Osteocyte (in vitro differentiated cells): ENCODE measurements at regions not wholly inside any gene's neighbourhood (a gene's known extent, or its start where the extent isn't known, plus 50 kb on each side); places are given as distances from the start of the nearest gene placed in this dataset.

ENCODE experiments used
- DNase-seq: peaks from one replicate; pipeline ENCODE4 v3.0.0; 2021; ENCODE audit warnings: mixed read lengths; ENCODE audit not compliant: unreplicated experiment; ENCODE audit errors: extremely low spot score
- H3K27ac Mint-ChIP-seq: one replicate; pipeline ENCODE4 v1.8.0; 2021; ENCODE audit warnings: mild to moderate bottlenecking, mixed read lengths; ENCODE audit not compliant: unreplicated experiment
- H3K27me3 Mint-ChIP-seq: one replicate; pipeline ENCODE4 v1.8.0; 2021; ENCODE audit warnings: mixed read lengths; ENCODE audit not compliant: unreplicated experiment
- H3K36me3 Mint-ChIP-seq: one replicate; pipeline ENCODE4 v1.8.0; 2021; ENCODE audit warnings: mixed read lengths; ENCODE audit not compliant: unreplicated experiment
- H3K4me1 Mint-ChIP-seq: one replicate; pipeline ENCODE4 v1.8.0; 2021; ENCODE audit warnings: mixed read lengths; ENCODE audit not compliant: unreplicated experiment
- H3K4me3 Mint-ChIP-seq: one replicate; pipeline ENCODE4 v1.8.0; 2021; ENCODE audit warnings: mild to moderate bottlenecking, moderate library complexity, mixed read lengths; ENCODE audit not compliant: unreplicated experiment
- H3K9me3 Mint-ChIP-seq: one replicate; pipeline ENCODE4 v1.8.0; 2021; ENCODE audit warnings: mixed read lengths; ENCODE audit not compliant: unreplicated experiment
- TF ChIP-seq, protein P1 (sequence below): fragments of 200-600 bp; sonication (generic); IDR thresholded peaks from 2 replicates; pipeline ENCODE4 v1.5.0; 2021; ENCODE audit warnings: antibody characterized with exemption, mild to moderate bottlenecking, moderate library complexity

DNA sequence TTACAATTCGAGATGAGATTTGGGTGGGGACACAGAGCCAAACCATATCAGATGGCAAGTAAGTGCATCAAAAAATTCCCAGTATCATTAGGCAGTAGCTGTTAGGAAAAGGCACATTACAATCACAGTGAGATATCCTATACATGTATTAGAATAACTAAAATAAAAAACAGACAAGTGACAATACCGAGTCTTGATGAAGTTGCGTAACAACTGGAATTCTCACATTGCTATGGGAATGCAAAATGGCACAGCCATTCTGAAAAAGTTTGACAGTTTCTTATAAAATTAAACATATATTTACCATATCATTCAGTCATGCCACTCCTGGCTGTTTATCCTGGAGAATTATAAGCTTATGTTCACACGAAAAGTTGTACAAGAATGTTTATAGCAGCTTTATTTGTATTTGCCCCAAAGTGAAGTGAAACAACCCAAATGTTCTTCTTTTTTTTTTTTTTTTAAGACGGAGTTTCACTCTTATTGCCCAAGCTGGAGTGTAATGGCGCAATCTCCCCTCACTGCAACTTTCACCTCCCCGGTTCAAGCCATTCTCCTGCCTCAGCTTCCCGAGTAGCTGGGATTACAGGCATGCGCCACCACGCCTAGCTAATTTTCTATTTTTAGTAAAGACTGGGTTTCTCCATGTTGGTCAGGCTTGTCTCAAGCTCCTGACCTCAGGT lies 93.1 kb upstream of the TLE1 start:
- Mint-ChIP-seq H3K36me3 (no peaks in the 10 kb centered on the region), H3K4me3 (no peak overlapping the region), H3K9me3 (no peaks in the 10 kb centered on the region), H3K4me1 (no peaks in the 10 kb centered on the region), H3K27ac (no peak overlapping the region), H3K27me3 (no peaks in the 10 kb centered on the region)
- TF ChIP-seq, protein P1, sequence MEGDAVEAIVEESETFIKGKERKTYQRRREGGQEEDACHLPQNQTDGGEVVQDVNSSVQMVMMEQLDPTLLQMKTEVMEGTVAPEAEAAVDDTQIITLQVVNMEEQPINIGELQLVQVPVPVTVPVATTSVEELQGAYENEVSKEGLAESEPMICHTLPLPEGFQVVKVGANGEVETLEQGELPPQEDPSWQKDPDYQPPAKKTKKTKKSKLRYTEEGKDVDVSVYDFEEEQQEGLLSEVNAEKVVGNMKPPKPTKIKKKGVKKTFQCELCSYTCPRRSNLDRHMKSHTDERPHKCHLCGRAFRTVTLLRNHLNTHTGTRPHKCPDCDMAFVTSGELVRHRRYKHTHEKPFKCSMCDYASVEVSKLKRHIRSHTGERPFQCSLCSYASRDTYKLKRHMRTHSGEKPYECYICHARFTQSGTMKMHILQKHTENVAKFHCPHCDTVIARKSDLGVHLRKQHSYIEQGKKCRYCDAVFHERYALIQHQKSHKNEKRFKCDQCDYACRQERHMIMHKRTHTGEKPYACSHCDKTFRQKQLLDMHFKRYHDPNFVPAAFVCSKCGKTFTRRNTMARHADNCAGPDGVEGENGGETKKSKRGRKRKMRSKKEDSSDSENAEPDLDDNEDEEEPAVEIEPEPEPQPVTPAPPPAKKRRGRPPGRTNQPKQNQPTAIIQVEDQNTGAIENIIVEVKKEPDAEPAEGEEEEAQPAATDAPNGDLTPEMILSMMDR: no peak
- no peak for DNase-seq

DNA sequence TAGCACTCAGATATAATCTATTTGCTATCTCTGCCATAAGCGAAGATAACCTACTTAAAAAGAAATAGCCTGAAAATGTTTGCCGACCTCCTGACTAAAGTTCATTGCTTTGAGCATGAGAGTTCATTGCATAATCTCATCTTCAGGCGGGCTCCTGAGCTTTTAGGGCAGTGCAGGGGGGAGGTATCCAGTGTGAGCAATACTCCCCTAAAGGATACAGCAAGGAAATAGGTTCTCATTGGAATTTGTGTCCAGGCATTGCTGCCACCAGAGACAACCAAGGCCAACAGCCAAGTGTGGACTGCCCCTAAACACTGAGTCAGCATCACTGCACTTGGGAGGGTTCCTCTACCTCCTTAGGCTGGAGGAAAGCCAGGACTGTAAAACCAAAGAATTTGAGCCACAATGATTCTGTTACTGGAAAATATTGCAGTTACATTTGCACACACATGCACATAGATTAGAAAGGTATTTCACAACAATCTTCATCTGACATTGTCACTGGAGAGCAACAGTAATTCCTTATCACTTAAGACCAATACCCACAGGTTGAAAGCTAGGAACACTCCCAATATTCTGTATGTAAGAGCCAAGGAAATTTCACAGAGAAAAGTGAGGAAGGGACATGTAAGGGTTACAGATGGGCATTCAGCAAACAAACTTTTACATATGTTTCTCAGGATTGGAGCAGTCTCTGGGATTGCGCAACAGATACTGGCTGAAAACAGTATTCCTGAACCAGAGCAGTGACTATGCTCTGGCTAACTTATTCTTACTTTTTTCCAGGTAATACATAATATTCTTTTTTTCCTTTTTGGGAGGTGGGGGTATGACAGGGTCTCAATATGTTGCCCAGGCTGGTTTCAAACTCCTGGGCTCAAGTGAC lies 98.6 kb upstream of the TLE1 start:
- TF ChIP-seq, protein P1: peak; percentile 13
- no peak for DNase-seq
- H3K9me3 Mint-ChIP-seq: no peaks in the 10 kb centered on the region
- peaks cover 14% of the 10 kb centered on the region for H3K4me1 Mint-ChIP-seq
- peak overlapping the region; percentile 52 for H3K27ac Mint-ChIP-seq
- no peak overlapping the region for H3K4me3 Mint-ChIP-seq
- H3K36me3 Mint-ChIP-seq: no peaks in the 10 kb centered on the region
- no peaks in the 10 kb centered on the region for H3K27me3 Mint-ChIP-seq

DNA sequence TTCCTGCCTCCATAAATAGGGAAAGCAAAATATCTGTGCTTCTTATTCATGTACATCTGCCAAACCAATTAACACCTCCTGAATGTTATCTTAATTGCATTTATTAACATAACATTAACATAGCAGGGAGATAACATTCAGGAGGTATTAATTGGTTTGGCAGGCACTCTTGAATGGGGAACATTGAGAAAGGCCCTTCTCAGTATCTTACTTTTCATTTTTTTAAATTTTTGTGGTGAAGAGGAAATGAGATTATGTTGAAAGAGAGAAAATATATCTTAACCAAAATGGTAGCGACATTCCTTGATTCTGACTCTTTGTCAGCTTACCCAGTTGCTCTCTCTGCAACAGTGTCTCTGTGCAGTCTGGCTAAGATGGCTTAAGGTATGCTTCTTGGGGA lies 100.4 kb upstream of the TLE1 start:
- no peak for DNase-seq
- H3K9me3 Mint-ChIP-seq: no peaks in the 10 kb centered on the region
- no peak overlapping the region for H3K4me3 Mint-ChIP-seq
- H3K36me3 Mint-ChIP-seq: no peaks in the 10 kb centered on the region
- TF ChIP-seq, protein P1: no peak
- H3K27ac Mint-ChIP-seq: no peak overlapping the region
- H3K27me3 Mint-ChIP-seq: no peaks in the 10 kb centered on the region
- H3K4me1 Mint-ChIP-seq: peaks cover 14% of the 10 kb centered on the region

DNA sequence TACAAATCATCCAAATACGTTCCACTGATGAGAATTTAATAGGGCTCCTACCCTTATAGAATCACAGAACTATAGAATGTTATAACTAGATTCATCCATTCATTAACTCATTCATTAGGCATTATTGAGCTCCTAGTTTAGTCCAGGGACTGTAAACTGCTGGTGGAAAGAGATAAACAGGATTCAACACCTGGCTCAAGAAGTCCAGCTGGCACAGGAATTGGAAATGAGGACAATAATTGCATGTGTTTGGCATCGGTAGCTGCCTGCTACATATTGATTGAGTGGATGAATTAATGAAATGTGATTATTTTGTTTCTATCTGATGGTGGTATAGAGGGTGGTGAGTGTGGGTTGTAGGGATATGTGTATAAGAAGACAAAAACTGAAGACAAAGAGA lies 100.8 kb upstream of the TLE1 start:
- H3K9me3 Mint-ChIP-seq: no peaks in the 10 kb centered on the region
- H3K27ac Mint-ChIP-seq: no peak overlapping the region
- H3K36me3 Mint-ChIP-seq: no peaks in the 10 kb centered on the region
- H3K27me3 Mint-ChIP-seq: no peaks in the 10 kb centered on the region
- DNase-seq: no peak
- H3K4me3 Mint-ChIP-seq: no peak overlapping the region
- TF ChIP-seq, protein P1: no peak
- H3K4me1 Mint-ChIP-seq: peaks cover 14% of the 10 kb centered on the region

DNA sequence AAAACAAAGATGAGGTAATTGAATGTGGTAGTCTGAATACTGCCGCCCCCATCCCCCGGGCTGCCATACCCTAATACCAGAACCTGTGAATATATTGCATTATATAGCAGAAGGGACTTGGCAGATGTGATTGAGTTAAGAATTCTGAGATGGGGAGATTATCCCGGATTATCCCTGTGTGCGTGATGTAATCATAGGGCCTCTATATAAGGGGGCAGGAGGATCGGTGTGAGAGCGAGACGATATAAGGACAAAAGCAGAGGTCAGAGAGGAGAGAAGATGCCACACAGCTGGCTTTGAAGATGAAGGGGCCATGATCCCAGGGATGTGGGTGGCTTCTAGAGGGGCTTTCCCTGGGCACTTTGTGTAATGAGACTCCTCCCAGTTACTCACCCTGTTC lies 101.7 kb upstream of the TLE1 start:
- no peaks in the 10 kb centered on the region for H3K36me3 Mint-ChIP-seq
- DNase-seq: no peak
- no peaks in the 10 kb centered on the region for H3K9me3 Mint-ChIP-seq
- H3K4me1 Mint-ChIP-seq: peaks cover 14% of the 10 kb centered on the region
- TF ChIP-seq, protein P1: no peak
- no peaks in the 10 kb centered on the region for H3K27me3 Mint-ChIP-seq
- no peak overlapping the region for H3K27ac Mint-ChIP-seq
- H3K4me3 Mint-ChIP-seq: no peak overlapping the region
